ENCODE measurements at regions not wholly inside any gene's neighbourhood (a gene's known extent, or its start where the extent isn't known, plus 50 kb on each side); places are given as distances from the start of the nearest gene placed in this dataset.
"Not testable (repeated sequence)": the region's sequence is repeated elsewhere in the genome, so short reads cannot be mapped to it uniquely, and the experiment has no call there.

DNA sequence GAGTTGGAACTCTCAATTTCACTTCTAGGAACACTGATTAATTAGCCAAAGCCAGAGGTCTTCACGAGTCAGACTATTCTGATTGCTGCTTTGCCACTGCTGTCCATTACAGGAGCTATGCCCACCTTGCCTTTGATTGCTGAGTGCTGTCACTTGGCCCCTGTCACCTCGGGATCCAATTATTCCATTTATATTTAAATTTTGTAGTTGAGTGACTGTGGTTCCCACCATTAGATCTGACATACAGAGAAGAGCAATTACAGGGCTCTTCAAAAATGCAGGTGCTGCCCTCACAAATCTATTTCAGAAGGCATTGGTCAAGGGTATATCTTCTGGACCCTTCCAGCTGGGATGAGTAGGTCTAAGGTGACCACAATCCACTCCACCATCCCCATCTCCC lies 200.8 kb downstream of the GJA1 start:
- DNase-seq (ENCODE audit: low spot score): not testable (repeated sequence)

DNA sequence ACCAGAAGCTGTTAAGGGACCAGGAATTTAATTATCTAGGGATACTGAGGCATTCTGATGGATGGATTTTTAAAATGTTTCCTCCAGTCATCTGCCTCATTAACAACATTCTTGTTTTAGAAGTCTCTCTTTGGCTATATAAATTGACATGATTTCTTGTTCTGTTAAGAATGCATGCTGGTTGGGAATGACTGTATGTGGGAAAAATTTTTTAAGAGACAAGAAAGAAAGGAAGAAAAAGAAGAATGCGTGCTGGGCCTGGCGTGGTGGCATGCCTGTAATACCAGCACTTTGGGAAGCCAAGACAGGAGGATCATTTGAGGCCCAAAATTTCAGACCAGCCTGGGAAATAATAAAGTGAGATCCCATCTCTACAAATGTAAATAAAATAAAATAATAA lies 203.6 kb downstream of the GJA1 start:
- DNase-seq (ENCODE audit: low spot score): no peak

- DNase-seq (ENCODE audit: low spot score): no peak
Observed at GRCh38 chr6:121641158-121641557, 205.7 kb downstream of the GJA1 start.

- DNase-seq (ENCODE audit: low spot score): no peak
Observed at GRCh38 chr6:121645100-121645745, 209.8 kb downstream of the GJA1 start.

- DNase-seq (ENCODE audit: low spot score): no peak
Observed at GRCh38 chr6:121647905-121648304, 212.5 kb downstream of the GJA1 start.

DNA sequence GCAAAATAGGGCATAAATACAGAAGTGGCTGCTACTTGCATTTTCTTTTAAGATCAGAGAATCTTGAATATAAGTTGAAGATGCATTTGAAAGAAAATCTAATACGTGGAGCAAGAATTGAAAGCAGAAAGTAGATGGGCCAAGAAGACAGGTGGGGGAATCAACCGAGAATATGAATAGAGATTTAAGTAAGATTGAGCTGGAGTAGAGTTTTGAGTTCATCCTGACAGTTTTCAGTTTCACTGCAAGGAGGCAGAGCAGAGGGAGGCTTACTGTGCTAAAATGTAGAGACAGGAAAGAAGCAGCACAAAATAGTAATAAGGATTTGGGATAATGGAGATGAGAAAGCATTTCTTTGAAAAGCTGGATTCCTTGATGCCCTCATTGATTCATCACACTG lies 214.5 kb downstream of the GJA1 start:
- no peak for DNase-seq (ENCODE audit: low spot score)

- no peak for DNase-seq (ENCODE audit: low spot score)
Observed at GRCh38 chr6:121651420-121651819, 216.0 kb downstream of the GJA1 start.

- no peak for DNase-seq (ENCODE audit: low spot score)
Observed at GRCh38 chr6:121652223-121652622, 216.8 kb downstream of the GJA1 start.

DNA sequence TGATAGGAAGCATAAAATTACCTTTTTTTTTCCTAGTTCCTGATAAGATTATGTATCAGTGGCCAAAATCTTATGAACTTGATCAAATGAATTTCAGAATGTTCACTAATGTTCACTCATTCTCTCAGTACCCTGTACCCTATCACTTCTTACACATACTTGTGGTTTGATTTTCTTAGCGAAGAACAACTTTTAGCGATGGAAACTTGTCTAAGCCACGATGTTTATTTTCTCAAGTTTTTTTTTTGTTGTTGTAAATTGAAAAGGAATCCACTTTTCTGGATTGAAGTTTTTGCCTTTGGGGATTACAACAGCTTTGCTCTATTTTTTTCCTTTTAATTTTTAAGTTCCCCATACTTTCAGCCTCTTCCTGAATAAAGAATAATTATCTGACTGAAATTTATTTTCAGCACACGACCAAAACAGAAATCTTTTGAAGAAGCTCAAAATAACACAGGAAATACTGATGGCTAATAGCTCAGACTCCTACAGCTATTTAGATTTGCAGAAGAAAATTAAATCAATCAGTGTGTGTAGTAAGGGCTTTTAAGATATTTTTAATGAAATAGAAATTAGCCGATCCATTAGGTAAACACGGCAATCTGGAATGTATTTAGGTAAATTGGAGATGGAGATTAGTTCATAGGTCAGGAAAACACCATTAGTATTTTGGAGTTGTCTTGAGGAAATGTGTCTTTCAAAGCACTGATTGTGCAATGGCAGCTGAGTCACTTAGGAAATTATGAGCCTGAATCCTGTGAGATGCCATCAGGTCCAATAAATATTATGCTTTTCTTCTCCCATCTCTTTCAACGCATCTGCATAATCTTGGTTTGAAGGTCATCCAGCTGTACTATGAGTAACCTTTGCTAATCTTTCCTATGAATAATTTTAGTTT lies 217.5 kb downstream of the GJA1 start:
- DNase-seq (ENCODE audit: low spot score): no peak

DNA sequence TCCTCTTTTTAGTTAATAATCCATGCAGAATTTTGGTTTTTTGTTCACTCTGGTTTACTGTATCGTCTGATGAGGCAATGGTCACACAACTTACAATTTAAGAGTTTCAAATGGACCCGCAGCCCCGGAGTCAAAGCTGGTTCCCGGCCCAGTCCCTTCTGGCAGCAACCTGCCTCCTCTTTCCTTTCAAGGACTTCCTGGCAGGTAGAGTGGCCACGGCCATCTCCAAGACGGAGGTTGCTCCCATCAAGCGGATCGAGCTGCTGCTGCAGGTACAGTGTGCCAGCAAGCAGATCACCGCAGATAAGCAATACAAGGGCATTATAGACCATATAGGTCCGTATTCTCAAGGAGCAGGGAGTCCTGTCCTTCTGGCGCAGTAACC lies 218.2 kb downstream of the GJA1 start:
- DNase-seq (ENCODE audit: low spot score): no peak

DNA sequence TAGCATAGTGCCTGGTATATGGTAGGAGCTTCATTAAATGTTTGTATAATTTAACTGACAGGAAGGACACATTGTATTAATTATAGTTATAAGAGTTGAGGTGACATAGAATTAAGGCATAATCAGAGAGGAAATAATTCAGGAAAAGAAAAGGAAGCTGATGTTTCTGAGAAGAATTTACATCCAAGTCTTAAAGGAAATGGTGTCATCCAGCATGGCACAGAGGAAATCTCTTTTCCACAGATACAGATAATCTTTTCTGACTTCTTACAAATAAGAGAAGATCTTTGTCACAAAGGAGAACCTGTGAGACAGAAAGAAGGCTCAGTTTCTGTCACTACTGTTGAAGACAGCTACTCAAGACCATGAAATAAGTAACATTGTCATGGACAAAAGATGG lies 222.5 kb downstream of the GJA1 start:
- DNase-seq (ENCODE audit: low spot score): no peak

- no peak for DNase-seq (ENCODE audit: low spot score)
Observed at GRCh38 chr6:121660277-121660676, 224.8 kb downstream of the GJA1 start.

DNA sequence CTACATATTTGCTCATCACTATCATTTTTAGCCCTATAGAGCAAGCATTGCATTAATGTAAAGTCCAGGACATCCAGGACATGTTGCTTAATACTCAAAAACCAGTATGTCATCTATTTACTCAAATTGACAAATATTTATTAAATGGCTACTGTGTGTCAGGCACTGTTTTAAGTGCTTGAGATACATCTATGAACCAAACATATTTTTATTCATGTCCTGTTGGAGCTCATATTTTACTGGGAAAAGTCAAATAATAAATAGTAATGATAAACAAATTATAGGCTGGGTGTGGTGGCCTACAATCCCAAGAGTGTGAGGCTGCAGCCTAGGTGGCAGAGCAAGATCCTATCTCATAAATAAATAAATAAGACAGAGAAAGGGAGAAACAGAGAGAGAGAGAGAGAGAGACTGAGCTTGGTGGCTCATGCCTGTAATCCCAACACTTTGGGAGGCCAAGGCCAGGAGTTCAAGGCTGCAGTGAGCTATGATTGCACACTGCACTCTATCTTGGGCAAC lies 227.9 kb downstream of the GJA1 start:
- no peak for DNase-seq (ENCODE audit: low spot score)

- no peak for DNase-seq (ENCODE audit: low spot score)
Observed at GRCh38 chr6:121664158-121664557, 228.7 kb downstream of the GJA1 start.

DNA sequence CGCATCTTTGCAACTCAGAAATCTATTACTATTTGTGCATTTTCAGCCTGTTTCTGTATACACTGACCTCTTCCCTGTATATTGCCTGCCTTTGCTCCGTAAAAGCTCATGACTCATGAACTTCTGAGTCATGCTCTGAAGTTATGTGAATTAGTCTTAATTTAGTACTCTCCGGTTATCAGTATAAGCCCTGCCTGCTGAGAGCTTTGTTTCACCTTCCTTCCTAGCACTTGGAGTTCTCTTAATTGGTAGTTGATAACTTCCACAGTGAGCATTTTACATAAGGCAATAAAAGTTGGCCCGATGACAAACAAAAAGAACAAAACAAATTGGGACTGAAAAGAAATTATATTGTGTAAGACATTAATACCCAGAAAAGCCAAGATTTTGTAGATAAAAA lies 231.4 kb downstream of the GJA1 start:
- no peak for DNase-seq (ENCODE audit: low spot score)

DNA sequence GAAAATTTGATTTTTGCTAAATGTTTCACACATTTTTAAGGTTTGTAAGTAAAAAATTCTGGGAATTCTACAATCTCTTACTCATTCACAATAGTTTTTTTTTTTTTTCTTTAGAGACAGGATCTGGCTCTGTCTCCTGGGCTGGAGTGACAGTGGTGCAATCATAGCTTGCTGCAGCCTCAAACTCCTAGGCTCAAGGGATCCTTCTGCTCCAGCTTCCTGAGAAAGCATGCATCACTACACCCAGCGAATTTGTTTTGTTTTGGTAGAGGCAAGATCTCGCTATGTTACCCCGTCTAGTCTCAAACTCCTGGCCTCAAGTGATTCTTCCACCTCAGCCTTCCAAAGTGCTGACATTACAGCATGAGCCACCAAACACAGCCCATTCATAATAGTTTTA lies 232.8 kb downstream of the GJA1 start:
- no peak for DNase-seq (ENCODE audit: low spot score)

GRCh38 chr6:121670511-121670910 lies 235.1 kb downstream of the GJA1 start:
- no peak for DNase-seq (ENCODE audit: low spot score)

DNA sequence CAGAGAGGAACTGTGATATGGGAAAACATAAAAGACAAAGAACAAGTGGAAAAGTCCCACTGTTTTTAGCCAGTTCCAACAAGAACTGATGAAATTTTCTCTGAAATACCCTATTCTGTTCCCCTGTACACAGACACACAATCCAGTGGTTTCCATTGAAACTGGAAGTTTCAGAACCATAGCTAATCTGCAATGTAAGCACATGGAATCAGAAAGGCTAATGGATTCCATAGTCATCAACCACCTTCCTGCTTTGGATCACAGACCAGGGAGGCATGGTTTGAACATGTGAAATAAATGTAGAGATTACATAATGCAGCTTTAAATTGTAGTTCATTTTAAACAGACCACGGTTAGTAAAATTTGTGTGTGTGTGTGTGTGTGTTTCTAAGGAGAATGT lies 242.1 kb downstream of the GJA1 start:
- DNase-seq (ENCODE audit: low spot score): no peak

DNA sequence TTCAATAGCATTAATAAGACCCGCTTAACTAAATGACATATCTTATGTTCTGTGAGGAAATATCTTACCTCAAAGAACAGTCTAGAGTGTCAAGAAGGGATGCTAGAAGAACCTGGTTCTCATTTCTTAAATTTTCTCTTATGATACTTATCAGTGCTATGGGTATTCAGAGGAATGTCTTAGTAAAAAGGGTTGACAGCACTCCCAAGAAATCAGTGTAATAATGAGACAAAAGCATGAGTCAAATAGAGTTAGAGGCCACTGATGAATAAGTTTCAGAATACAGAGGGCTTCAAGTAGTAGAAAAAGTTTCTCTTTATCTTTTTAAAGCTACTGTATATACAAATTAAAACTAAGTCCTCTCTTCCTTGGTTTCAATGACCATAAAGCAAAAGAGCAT lies 242.8 kb downstream of the GJA1 start:
- DNase-seq (ENCODE audit: low spot score): no peak

DNA sequence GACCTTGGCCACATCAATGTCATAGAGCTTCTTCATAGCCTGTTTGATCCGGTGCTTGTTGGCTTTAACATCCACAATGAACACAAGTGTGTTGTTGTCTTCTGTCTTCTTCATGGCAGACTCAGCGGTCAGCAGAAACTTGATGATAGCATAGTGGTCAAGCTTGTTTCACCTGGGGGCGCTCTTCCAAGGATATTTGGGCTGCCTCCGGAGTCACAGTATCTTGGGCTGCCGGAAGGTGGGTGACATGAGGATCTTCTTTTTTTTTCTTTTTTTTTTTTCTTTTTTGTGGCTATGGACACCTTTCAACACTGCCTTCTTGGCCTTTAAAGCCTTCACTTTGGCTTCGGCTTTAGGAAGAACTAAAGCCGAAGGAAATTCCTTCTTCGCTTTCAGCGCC lies 244.6 kb downstream of the GJA1 start:
- no peak for DNase-seq (ENCODE audit: low spot score)

- no peak for DNase-seq (ENCODE audit: low spot score)
Observed at GRCh38 chr6:121682666-121683065, 247.2 kb downstream of the GJA1 start.

GRCh38 chr6:121685806-121686205 lies 250.4 kb downstream of the GJA1 start:
- DNase-seq (ENCODE audit: low spot score): not testable (repeated sequence)

GRCh38 chr6:121686611-121687023 lies 251.2 kb downstream of the GJA1 start:
- DNase-seq (ENCODE audit: low spot score): no peak
